Neural progenitor cell (in vitro differentiated cells): ENCODE measurements at regions not wholly inside any gene's neighbourhood (a gene's known extent, or its start where the extent isn't known, plus 50 kb on each side); places are given as distances from the start of the nearest gene placed in this dataset.

Experiments
- EZH2 ChIP-seq: fragments of 200-600 bp; sonication (generic); IDR thresholded peaks from 2 replicates; pipeline ENCODE4 v1.6.1; 2017; ENCODE audit warnings: antibody characterized with exemption, mild to moderate bottlenecking, moderate library complexity
- TF ChIP-seq, protein P1 (sequence below): fragments of 200-600 bp; sonication (generic); IDR thresholded peaks from 2 replicates; pipeline ENCODE4 v1.5.1; 2017; ENCODE audit warnings: antibody characterized with exemption, mild to moderate bottlenecking

DNA sequence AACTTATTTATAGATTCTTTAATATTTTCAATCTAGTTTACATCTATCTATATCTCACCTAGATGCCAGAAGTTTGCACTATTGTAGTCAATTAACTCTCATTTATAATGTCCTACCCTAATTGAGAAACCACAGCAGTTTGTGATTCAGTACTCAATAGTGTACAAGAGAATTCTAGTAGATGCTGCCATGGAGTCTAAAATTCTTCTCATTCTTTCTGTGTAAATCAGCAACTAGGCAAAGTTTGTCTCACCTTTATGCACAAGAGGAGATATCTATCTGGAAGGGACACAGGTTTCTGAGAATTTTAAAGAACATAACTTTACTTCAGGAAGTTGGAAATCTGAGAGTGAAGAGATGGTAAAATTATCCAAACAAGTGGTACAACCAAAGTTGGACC is 173.0 kb upstream of the FBXL7 start:
- TF ChIP-seq, protein P1, sequence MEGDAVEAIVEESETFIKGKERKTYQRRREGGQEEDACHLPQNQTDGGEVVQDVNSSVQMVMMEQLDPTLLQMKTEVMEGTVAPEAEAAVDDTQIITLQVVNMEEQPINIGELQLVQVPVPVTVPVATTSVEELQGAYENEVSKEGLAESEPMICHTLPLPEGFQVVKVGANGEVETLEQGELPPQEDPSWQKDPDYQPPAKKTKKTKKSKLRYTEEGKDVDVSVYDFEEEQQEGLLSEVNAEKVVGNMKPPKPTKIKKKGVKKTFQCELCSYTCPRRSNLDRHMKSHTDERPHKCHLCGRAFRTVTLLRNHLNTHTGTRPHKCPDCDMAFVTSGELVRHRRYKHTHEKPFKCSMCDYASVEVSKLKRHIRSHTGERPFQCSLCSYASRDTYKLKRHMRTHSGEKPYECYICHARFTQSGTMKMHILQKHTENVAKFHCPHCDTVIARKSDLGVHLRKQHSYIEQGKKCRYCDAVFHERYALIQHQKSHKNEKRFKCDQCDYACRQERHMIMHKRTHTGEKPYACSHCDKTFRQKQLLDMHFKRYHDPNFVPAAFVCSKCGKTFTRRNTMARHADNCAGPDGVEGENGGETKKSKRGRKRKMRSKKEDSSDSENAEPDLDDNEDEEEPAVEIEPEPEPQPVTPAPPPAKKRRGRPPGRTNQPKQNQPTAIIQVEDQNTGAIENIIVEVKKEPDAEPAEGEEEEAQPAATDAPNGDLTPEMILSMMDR = no peak
- TF ChIP-seq EZH2 = no peak
